ENCODE measurements at regions not wholly inside any gene's neighbourhood (a gene's known extent, or its start where the extent isn't known, plus 50 kb on each side); places are given as distances from the start of the nearest gene placed in this dataset.
"Not testable (repeated sequence)": the region's sequence is repeated elsewhere in the genome, so short reads cannot be mapped to it uniquely, and the experiment has no call there.

DNA sequence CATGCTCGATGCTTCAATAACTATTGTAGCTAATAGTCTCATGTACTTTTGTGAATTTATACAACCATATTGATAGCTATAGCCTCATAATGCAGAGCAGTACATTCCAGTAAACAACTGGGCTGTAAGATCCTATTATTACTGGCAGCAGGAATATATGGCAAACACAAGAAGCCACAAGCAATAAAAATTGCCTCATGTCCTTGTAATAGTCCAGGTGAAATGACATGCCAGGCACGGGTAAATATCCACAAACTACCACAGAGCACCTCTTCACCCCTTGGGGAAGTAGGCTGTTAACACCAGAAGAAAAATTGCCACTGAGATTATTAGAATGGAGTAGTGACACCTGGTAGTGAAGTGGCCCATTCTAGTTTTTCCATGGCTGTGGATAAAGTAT, 158.3 kb downstream of the MTX2 start:
- DNase-seq: no peak

DNA sequence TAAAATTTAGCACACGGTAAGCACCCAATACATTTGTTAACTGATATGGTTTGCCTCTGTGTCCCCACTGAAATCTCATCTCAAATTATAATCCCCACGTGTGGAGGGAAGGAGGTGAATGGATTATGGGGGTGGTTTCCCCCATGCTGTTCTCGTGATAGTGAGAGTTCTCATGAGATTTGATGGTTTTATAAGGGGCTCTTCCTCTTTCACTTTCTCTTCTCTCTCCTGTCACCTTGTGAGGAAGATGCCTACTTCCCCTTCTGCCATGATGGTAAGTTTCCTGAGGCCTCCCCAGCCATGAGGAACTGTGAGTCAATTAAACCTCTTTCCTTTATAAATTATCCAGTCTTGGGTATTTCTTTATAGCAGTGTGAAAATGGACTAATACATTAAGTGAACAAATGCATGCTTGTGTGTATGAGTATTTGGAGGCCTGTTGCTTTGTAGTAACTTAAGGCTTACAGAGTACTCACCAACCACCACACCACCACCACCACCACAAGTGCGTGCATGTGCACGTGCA, 159.8 kb downstream of the MTX2 start:
- DNase-seq: not testable (repeated sequence)

DNA sequence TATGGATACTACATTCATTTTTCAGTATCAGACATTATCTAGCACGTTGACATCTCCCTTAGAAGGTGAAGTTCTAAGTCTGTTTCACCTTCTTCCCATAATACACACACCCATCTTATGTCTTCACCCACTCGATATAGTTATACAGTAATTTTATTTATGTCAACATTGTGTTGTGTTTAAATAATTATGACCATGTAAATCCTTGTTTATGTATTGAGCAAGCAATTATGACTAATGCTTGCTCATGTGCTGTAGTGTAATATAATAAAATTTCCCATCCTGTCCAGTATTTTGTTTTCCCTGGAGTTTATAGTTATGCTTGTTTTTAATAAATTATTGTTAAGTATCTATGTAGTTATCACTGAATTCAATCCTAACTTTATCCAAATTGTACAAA, 163.2 kb downstream of the MTX2 start:
- DNase-seq: no peak

DNA sequence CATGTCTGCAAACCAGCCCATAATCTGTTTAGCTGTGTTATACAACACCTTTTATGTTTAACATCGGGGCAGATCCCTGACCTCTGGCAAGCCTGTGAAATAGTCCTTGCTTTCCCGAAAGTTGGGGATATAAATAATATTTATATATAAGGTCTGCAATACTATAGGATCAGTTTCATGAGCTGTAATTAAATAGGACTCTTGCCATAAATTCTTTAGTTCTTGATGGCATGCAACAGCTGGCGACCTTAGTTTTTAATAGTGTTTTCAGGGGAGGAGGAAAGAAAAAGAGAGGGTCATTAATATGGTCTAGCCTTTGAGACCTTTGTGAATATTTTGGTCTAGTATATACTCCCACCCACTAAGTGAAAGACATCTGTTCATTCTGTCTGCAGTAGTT, 166.5 kb downstream of the MTX2 start:
- no peak for DNase-seq

DNA sequence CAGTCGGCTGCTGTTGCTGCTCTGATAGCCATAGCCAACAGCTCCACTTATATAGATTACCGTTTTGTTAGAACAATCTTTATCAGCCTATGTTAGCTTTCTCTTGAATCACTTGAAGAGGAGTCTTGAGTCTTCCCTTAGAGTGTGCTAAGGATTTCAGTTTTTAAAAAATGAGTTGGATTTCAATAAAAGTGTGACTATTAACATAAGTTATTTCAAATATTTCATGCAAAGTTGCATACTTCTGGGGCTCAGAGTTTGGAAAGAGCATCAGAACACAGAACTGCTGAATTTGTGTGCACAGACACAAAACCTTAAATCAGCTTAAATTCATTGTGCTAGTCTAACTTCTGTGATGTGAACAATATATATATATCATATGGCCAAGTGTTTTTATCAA, 174.7 kb downstream of the MTX2 start:
- no peak for DNase-seq

DNA sequence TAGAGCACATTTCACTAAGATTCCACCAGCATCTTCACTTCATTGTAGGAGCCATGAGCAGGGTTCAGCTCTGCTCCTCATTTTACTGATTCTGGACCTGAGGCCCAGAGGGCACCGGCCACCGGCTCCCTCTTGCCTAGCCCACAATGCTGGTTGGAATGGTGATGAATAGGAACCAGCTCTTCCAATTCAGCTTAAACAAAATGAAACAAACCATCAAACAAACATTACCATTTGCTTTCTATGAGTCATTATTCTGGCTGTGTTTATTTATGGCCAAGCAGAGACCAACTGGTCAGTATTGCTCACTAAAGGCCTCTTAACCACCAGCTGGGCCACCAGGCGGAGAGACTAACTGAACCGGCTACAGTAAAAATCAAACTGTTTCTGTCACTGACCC, 176.7 kb downstream of the MTX2 start:
- no peak for DNase-seq

DNA sequence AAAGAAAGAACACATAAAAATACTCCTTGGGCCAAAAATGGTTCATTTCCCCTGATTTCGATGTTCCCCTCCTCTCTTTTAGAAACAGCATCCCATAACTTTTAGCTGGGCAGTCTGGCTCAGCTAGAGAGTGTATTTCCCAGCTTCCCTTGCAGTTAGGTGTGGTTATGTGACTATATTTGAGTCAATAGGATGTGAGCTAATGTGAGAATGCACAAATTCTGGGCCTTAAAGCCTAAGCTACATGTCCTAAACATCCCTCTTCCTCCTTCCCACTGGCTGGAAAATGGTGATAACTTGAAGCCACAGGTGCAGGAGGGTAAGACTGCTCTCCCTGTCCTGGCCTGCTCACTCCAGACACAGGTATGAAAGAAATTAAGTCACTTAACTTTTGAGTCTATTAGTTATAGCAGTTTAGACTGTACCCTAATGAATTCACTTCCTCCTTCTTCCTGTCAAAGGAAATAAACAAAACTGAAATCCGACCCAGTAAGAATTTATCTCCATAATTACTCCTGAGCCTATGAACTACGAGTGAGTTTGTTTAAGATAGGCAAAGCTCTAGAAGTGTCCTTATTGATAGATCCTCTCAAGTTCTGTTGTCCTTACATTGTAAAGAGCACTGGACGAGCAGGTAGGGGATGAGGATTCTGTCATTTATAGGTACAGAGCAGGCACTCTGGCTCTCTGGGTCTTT, 177.6 kb downstream of the MTX2 start:
- DNase-seq: no peak

DNA sequence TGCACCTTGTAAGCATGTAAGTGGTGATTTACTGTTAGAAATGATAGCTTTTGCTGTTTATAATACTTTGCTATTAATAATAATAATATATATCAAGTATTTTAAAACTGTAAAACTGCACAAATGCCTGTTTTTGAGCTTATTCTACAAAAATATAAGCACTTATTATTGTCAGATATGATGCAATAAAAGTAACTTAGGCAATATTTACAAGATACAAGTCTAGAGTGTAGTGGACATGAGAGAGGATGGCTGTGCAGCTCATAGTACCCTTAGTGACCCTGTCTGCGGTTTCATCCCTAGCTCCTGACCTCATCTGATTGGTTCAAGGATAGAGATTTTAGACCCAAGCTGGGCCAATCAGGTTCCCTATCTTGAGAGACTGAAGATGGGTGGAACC, 178.4 kb downstream of the MTX2 start:
- DNase-seq: no peak

DNA sequence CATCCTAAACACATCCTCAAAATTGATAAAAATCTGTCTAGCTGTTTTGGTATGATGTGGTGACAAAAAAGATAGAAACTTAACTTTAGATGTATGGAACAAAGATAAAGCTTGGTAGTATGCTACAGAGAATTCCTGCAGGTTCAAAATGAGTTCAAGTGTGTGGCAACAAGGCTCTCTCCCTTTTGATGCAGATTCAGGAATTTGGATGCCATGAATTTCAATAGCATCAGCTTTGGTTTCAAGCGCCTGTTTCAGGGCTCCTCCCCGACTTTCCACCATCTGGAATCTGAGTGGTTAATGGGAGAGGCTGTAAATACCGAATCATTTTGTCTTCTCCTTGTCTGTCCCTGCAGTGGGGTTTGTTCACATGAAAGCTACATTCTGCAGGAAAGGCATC, 180.6 kb downstream of the MTX2 start:
- DNase-seq: no peak

DNA sequence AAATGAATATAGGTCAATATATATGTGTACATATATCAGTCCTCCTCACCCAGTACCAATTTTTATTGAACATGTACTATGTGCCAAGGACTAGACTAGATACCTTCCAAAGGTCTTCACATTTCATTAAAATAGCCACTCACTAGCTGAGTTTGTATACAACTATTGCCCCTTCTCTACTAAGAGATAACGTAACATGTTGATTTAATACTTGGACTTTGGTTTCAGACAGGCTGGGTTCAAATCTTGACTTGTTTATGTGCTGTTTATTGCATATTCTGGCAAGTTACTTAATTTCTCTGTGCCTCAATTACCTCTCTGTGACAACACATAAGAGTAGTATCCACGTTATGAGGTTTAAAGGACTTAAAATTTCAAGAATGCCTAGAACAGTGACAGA, 184.5 kb downstream of the MTX2 start:
- no peak for DNase-seq

DNA sequence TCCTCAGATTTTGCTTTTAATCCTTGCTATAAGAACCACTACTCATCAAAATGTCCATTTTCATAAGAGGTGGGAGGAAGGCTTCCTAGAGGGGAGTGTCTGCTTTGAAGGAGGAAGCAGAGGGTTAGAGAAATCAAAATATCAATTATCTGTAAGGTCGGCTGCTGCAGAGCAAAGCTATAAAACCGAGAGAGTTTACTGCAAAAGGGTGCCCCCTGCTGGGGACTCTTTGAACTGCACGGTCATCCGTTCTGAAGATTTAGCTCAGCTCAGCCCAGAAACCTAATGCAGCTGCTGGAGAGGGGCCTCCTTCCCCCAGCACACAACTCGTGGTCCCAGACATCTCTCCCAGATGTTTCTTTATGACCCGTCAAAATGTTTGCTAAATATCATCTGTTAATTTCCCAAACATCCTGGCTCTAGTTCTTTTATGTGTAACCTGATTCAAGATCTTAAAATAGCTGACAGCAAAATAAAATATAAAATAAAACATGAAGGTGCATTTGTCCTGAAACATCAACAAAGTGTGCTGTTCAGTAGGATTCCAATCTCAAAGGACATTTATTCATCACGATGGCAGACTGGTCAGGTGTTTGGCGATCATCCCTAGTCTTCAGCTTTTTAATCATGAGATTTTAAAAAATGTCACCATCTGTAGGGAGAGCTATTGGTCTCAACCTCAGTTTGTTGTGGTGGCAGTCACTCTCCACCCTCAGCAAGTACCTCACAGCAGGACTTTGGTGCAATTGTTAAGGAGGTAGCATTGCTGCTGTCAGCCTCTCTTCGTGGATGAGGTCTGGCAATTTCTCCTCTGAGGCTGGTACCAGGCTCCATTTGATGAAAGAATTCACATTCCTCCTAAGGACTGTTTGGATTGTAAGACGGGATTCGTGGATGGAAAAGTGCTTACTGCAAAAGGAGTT, 185.9 kb downstream of the MTX2 start:
- peak; percentile 49 for DNase-seq

DNA sequence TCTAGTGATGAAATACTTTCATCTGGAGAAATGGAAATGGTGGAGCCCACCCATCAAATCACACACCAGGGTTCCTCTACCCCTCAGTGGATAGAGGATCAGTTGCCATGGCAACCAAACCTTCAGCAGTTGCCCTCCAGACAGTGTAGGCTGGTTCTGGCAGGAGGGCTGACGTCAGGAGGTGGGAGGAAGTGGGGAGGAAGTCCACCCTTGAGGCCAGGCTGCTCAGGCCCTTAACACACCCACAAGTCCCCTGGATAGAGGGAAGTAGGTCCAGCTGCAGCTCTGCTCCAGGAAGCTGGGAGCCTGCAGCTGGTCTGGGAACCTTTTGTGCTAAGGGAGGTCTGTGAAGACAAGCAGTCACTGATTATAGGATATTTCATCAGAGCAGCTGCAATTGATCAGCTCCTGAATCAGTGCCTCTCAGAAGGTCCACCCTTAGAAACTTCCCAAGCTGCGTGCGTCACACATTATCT, 186.6 kb downstream of the MTX2 start:
- DNase-seq: no peak

DNA sequence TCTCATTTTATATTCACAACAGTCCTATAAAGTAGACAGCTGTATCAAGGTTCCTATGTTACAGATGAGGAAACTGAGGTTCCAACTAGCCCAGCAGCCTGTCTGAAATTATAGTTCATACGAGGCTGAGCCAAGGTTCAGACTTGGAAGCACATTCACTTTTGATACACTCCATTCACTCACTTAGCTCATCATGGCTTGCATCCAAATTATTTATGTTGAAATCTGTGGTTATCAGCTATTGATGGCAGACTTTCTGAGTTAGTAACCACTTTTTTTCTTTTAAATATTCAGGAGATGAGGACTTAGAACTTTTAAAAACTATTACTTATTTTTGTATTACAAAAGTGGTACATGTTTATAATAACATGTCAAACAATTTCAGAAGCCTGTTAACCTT, 188.2 kb downstream of the MTX2 start:
- DNase-seq: no peak

DNA sequence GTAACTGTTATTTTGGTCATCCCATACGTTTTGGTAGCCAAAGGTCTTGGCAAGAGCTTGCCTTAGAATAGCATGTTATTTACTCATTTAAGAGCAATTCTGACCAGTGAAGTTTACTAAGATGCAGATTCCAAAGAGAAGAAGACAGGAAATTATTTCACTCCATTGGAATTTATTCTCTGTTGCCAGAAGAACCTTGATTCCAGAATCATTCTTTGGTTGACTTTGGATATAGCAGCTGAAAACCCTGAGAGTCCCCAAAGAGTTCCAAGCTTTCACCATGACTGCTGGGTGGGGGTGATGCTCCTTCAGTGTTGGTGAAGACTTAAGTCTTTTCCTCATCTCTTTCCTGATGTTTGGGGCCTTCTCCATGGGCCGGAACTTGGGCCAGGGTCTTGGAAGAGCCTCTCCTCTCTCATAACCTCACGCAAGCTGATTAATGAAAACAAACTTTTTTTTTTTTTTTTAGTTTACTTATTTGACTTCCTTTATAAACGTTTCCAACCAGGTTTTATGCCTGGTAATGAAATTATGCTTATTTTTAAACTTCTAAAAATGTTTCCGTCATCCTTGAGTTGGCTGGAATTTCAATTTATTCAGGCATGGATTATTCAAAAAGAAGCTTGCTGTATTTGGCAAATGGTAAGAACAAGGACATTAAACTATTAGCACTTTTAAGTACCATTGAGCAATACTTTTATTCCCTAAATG, 192.0 kb downstream of the MTX2 start:
- no peak for DNase-seq

DNA sequence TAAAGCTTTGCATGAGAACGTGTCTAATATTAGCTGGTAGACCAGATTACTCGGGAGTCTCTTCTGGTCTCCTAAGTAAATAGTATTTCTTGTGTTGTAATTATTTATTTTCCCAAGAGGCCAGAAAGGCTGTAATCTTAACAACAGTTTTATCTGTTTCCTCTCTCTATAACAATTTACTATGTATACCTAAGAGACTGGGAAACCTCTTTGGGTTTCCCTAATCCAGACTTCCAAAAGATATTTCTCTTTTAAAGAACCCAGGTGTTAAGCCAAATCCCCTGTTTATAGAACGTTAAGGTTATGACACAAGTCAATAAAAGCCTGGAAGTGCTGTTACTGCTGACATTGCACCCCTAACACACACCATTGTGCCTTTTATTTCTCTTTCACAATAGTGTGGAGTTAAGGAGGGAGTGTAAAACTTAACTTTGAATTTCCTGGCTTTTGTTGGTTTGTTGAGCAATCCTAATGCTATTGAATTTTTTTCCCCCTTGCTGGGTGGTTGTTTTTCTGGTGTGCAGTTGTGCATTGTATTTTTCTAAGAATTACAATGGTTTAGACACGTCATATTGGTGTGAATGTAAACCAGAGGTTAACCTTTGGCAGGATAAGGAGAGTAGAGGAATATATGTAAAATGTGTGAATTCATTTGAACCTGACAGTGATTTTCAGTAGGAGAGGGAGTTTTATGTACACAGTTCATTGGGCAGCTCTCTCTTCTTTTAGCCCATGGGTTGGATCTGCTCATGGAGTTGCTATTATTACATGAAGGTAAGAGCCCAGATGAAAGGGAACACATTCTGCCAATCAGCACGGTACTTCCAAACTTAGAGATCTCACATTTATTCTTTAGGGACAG, 192.8 kb downstream of the MTX2 start:
- DNase-seq: no peak

DNA sequence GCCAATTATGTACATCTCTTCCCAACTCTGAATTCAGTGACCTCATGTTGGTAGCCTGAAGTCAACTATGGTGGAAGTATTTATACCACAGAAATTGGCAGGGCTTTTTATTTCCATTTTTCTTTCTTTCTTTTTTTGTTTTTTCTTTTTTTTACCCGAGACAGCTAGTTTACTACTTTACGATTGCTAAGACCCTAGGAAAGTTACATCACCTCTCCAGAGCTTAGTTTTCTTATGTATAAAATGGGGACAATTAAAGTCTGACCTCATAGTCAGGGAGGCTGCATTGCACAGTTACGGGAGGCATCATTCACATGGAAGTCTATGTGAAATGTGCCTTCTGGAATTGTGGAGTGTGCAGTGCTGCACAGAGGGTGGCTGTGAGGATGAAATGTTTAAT, 194.3 kb downstream of the MTX2 start:
- DNase-seq: no peak

DNA sequence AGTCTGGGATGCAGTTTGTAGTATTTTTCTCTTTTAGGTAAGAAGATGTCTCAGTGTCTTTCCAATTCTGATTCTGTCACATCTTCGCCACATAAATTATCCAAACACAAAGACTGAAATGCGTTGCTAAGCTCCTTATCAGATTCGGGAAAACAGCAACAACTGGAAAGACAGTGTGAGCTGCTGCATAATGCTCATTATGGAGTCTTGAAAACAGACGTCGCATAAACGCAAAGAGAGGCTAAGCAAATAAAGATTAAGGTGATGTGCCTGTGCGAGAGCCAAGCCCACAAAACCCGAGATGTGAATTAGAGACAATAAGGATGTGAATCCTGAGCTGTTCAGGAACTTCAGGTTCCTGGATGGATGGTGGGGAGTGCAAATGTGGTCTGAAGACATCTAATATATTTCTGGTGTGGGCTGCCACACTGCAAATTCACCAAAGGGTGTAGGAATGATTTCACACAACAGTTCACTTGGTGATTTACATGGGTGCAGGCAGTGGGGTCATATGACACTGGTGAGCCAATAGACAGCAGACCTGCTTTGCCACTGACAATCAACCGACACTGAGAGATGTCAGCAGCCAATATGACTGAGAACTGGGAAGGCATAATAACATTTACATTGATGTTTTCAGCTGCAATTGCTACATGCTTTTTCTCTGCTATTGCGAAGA, 195.8 kb downstream of the MTX2 start:
- DNase-seq: no peak

DNA sequence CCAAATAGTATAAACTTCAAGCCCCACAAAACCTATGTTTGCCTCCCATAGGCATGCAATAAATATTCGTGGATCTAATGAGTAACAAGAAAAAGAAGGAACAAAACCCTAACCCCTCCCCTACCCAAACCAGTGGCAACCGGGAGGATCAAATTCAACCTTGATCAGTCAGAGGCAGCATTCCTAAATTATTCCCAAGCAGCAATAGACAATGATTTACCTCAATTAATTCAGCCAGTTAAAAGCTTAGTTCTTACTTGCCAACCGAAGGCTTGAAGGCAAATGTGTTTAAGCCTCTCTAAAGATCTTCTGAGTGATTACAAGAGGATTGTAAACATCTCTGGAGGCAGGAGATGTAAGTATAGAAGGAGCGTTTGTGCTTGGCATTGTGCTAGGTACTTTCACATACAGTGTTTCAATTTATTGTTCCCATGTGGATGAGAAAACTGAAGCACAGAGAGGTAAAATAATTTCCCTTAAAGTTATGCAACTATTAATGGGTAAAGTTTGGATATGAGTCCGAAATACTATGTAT, 197.7 kb downstream of the MTX2 start:
- no peak for DNase-seq

DNA sequence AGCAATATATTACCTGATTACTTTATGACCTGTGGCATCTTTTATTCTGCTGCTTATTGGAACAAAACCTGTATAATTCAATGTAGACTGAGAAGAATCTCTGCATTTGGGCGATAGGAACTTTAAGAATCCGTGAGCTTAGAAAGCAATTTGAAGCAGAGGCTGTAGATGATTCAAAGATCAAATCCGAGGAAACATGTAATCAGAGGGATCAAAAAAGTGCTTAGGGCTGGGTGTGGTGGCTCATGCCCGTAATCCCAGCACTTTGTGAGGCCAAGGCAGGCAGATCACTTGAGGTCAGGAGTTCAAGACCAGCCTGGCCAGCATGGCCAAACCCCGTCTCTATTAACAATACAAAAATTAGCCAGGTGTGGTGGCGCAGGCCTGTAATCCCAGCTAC, 198.4 kb downstream of the MTX2 start:
- no peak for DNase-seq

DNA sequence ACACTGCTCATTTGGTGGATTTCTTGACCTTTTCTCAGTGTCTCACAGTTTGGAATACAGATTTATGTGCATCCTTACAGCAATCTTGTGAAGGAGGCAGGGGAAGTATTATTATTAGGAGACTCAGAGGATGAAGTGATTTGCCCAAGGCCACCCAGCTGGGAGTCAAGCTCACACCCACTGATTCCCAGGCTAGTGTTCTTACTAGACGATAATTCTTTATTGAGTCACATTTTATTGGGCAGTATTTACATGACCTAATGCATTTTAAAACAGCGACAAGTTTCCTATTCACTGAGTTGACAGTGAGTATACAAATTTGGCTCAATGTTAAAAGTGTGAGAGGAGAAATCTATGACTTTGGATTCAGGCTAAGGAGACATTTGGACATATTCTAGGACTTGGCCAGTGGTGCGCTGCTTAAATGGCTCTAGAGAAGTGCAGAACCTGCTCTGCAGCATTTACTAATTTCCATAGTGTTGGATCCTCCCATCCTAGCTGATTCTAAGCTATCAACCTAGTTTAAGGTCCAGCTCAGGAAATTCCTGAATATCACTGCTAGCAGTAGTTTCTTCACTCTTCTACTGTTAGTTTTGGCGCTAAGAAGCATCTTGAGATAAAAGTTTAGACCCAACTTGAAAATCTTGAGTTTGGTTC, 199.3 kb downstream of the MTX2 start:
- no peak for DNase-seq

DNA sequence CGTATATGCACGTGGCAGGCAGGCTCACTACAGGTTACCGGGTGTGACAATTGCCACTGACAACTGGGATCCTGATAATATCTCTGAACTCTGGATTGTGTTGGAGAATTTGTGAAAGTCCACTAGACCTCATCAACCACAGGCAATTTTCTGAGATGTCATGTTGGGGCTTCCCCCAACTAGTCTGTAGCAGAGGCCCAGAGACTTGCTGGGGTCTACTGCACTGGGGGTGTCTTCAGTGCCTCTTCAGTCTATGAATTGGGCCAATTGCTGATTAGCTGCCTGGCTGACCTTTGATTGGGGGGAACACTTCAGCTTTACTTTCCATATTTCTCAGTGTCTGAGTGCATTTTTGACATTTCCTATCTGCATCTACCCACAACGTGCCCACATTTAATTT, 201.5 kb downstream of the MTX2 start:
- DNase-seq: no peak

Measured in CD4-positive, alpha-beta T cell treated with Interleukin-15 for 1 hour (primary cell).